ENCODE measurements at regions not wholly inside any gene's neighbourhood (a gene's known extent, or its start where the extent isn't known, plus 50 kb on each side); places are given as distances from the start of the nearest gene placed in this dataset.
A peak's percentile ranks its signal among the peaks of the same experiment; 100 is the strongest.

- no peak for DNase-seq (ENCODE audit: low read depth in 2 of 3, low spot score in 2 of 3)
Measured at GRCh38 chr1:4561205-4561604, 93.2 kb upstream of the AJAP1 start.

GRCh38 chr1:4562321-4562720 is 92.1 kb upstream of the AJAP1 start:
- no peak for DNase-seq (ENCODE audit: low read depth in 2 of 3, low spot score in 2 of 3)

- DNase-seq (ENCODE audit: low read depth in 2 of 3, low spot score in 2 of 3) = no peak
Measured at GRCh38 chr1:4563586-4563985, 90.8 kb upstream of the AJAP1 start.

- DNase-seq (ENCODE audit: low read depth in 2 of 3, low spot score in 2 of 3) = no peak
Measured at GRCh38 chr1:4564051-4564450, 90.4 kb upstream of the AJAP1 start.

GRCh38 chr1:4565166-4565565 is 89.2 kb upstream of the AJAP1 start:
- DNase-seq (ENCODE audit: low read depth in 2 of 3, low spot score in 2 of 3) = no peak

- no peak for DNase-seq (ENCODE audit: low read depth in 2 of 3, low spot score in 2 of 3)
Measured at GRCh38 chr1:4565801-4566449, 88.5 kb upstream of the AJAP1 start.

GRCh38 chr1:4571263-4571662 is 83.1 kb upstream of the AJAP1 start:
- no peak for DNase-seq (ENCODE audit: low read depth in 2 of 3, low spot score in 2 of 3)

- DNase-seq (ENCODE audit: low read depth in 2 of 3, low spot score in 2 of 3) = no peak
Measured at GRCh38 chr1:4573526-4573925, 80.9 kb upstream of the AJAP1 start.

GRCh38 chr1:4581807-4582206 is 72.6 kb upstream of the AJAP1 start:
- no peak for DNase-seq (ENCODE audit: low read depth in 2 of 3, low spot score in 2 of 3)

GRCh38 chr1:4584449-4584848 is 70.0 kb upstream of the AJAP1 start:
- DNase-seq (ENCODE audit: low read depth in 2 of 3, low spot score in 2 of 3) = no peak

GRCh38 chr1:4585216-4585615 is 69.2 kb upstream of the AJAP1 start:
- peak; percentile 3 to 49 (median 41) for DNase-seq (ENCODE audit: low read depth in 2 of 3, low spot score in 2 of 3)

- no peak for DNase-seq (ENCODE audit: low read depth in 2 of 3, low spot score in 2 of 3)
Measured at GRCh38 chr1:4585705-4586104, 68.7 kb upstream of the AJAP1 start.

- DNase-seq (ENCODE audit: low read depth in 2 of 3, low spot score in 2 of 3) = no peak
Measured at GRCh38 chr1:4586611-4587160, 67.7 kb upstream of the AJAP1 start.

GRCh38 chr1:4587721-4588120 is 66.7 kb upstream of the AJAP1 start:
- no peak for DNase-seq (ENCODE audit: low read depth in 2 of 3, low spot score in 2 of 3)

- DNase-seq (ENCODE audit: low read depth in 2 of 3, low spot score in 2 of 3) = no peak
Measured at GRCh38 chr1:4590756-4591155, 63.7 kb upstream of the AJAP1 start.

- DNase-seq (ENCODE audit: low read depth in 2 of 3, low spot score in 2 of 3) = no peak
Measured at GRCh38 chr1:4591926-4592325, 62.5 kb upstream of the AJAP1 start.

GRCh38 chr1:4593106-4593505 is 61.3 kb upstream of the AJAP1 start:
- DNase-seq (ENCODE audit: low read depth in 2 of 3, low spot score in 2 of 3) = no peak

GRCh38 chr1:4594286-4594991 is 60.0 kb upstream of the AJAP1 start:
- DNase-seq (ENCODE audit: low read depth in 2 of 3, low spot score in 2 of 3) = no peak

GRCh38 chr1:4595341-4596225 is 58.8 kb upstream of the AJAP1 start:
- no peak for DNase-seq (ENCODE audit: low read depth in 2 of 3, low spot score in 2 of 3)

GRCh38 chr1:4596486-4596885 is 57.9 kb upstream of the AJAP1 start:
- DNase-seq (ENCODE audit: low read depth in 2 of 3, low spot score in 2 of 3) = no peak

- DNase-seq (ENCODE audit: low read depth in 2 of 3, low spot score in 2 of 3) = no peak
Measured at GRCh38 chr1:4597020-4597419, 57.4 kb upstream of the AJAP1 start.

GRCh38 chr1:4598561-4598960 is 55.8 kb upstream of the AJAP1 start:
- DNase-seq (ENCODE audit: low read depth in 2 of 3, low spot score in 2 of 3) = no peak
